ENCODE measurements at regions not wholly inside any gene's neighbourhood (a gene's known extent, or its start where the extent isn't known, plus 50 kb on each side); places are given as distances from the start of the nearest gene placed in this dataset.
"Not testable (repeated sequence)": the region's sequence is repeated elsewhere in the genome, so short reads cannot be mapped to it uniquely, and the experiment has no call there.

GRCh38 chr4:116321471-116321870, 763.9 kb downstream of the TRAM1L1 start:
- DNase-seq (ENCODE audit: low read depth in 2 of 2) = no peak

GRCh38 chr4:116320859-116321258, 764.5 kb downstream of the TRAM1L1 start:
- DNase-seq (ENCODE audit: low read depth in 2 of 2) = no peak

- no peak for DNase-seq (ENCODE audit: low read depth in 2 of 2)
Observed at GRCh38 chr4:116303736-116304188, 781.6 kb downstream of the TRAM1L1 start.

GRCh38 chr4:116302990-116303735, 782.2 kb downstream of the TRAM1L1 start:
- DNase-seq (ENCODE audit: low read depth in 2 of 2) = no peak

GRCh38 chr4:116275006-116275405, 810.4 kb downstream of the TRAM1L1 start:
- no peak for DNase-seq (ENCODE audit: low read depth in 2 of 2)

GRCh38 chr4:116272336-116272735, 813.0 kb downstream of the TRAM1L1 start:
- DNase-seq (ENCODE audit: low read depth in 2 of 2) = no peak

- not testable (repeated sequence) for DNase-seq (ENCODE audit: low read depth in 2 of 2)
Observed at GRCh38 chr4:116260931-116261330, 824.4 kb downstream of the TRAM1L1 start.

- DNase-seq (ENCODE audit: low read depth in 2 of 2) = no peak
Observed at GRCh38 chr4:116244771-116245170, 840.6 kb downstream of the TRAM1L1 start.

GRCh38 chr4:116243431-116243830, 841.9 kb downstream of the TRAM1L1 start:
- no peak for DNase-seq (ENCODE audit: low read depth in 2 of 2)

- DNase-seq (ENCODE audit: low read depth in 2 of 2) = no peak
Observed at GRCh38 chr4:116233971-116234370, 851.4 kb downstream of the TRAM1L1 start.

- DNase-seq (ENCODE audit: low read depth in 2 of 2) = not testable (repeated sequence)
Observed at GRCh38 chr4:116231999-116232398, 853.4 kb downstream of the TRAM1L1 start.

- no peak for DNase-seq (ENCODE audit: low read depth in 2 of 2)
Observed at GRCh38 chr4:116229420-116229819, 856.0 kb downstream of the TRAM1L1 start.

- no peak for DNase-seq (ENCODE audit: low read depth in 2 of 2)
Observed at GRCh38 chr4:116223040-116223732, 862.2 kb downstream of the TRAM1L1 start.

- DNase-seq (ENCODE audit: low read depth in 2 of 2) = no peak
Observed at GRCh38 chr4:116217781-116218180, 867.6 kb downstream of the TRAM1L1 start.

GRCh38 chr4:116215622-116216021, 869.8 kb downstream of the TRAM1L1 start:
- no peak for DNase-seq (ENCODE audit: low read depth in 2 of 2)

GRCh38 chr4:116202524-116202923, 882.9 kb downstream of the TRAM1L1 start:
- no peak for DNase-seq (ENCODE audit: low read depth in 2 of 2)

- DNase-seq (ENCODE audit: low read depth in 2 of 2) = no peak
Observed at GRCh38 chr4:116197317-116197809, 888.0 kb downstream of the TRAM1L1 start.

GRCh38 chr4:116183241-116183640, 902.1 kb downstream of the TRAM1L1 start:
- DNase-seq (ENCODE audit: low read depth in 2 of 2) = no peak

- DNase-seq (ENCODE audit: low read depth in 2 of 2) = no peak
Observed at GRCh38 chr4:116180157-116180601, 905.2 kb downstream of the TRAM1L1 start.

- not testable (repeated sequence) for DNase-seq (ENCODE audit: low read depth in 2 of 2)
Observed at GRCh38 chr4:116151371-116151770, 934.0 kb downstream of the TRAM1L1 start.

- no peak for DNase-seq (ENCODE audit: low read depth in 2 of 2)
Observed at GRCh38 chr4:116150152-116150551, 935.2 kb downstream of the TRAM1L1 start.

GRCh38 chr4:116143198-116143597, 942.2 kb downstream of the TRAM1L1 start:
- no peak for DNase-seq (ENCODE audit: low read depth in 2 of 2)

- DNase-seq (ENCODE audit: low read depth in 2 of 2) = no peak
Observed at GRCh38 chr4:116132946-116133345, 952.4 kb downstream of the TRAM1L1 start.
